ENCODE measurements at regions not wholly inside any gene's neighbourhood (a gene's known extent, or its start where the extent isn't known, plus 50 kb on each side); places are given as distances from the start of the nearest gene placed in this dataset.

DNA sequence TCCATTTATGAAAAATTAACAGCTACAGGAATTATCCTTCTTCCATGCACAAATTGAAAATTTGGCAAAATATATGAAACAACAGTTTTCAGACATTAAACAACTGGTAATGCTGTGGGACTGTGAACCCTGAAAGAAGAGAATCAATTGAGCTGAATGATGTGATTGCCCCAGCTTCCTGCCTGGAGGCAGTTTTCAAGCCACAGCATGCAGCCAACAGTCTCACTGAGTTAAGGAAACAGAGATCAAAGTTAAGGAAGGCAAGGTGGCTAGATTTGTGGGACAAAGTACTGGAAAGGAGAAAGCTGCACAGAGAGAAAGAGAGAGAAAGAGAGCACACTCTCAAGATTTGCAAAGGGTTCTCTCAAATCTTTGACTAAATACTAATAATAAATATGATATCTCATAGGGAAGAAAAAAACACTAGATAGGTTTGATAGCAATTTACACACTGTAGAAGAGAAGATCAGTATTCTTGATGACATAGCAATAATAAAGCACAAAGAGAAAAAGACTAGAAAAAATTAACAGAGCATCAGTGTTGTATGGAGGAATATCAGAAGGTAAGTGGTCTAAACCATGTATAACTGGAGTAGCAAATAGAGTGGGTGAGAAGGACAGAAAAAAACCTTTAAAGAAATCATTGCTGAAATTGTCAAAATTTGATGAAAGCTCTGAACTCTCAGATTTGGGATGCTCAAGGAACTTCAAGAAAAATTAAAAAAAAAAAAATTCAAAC, 70.1 kb upstream of the CNKSR3 start:
- H3K9me3 ChIP-seq, result no peaks in the 10 kb centered on the region
- no peak for ATAC-seq
- TF ChIP-seq CTCF (IDR thresholded peaks at IDR 0.05), result no peak
- no peak overlapping the region for H3K4me3 ChIP-seq
- intact Hi-C loops (cut with DNase I, micrococcal nuclease), result no loop called here
- DNase-seq, result no peak
- H3K4me1 ChIP-seq (ENCODE audit: low read depth), result peaks cover 4% of the 10 kb centered on the region
- no peaks in the 10 kb centered on the region for H3K36me3 ChIP-seq (ENCODE audit: low read depth)

DNA sequence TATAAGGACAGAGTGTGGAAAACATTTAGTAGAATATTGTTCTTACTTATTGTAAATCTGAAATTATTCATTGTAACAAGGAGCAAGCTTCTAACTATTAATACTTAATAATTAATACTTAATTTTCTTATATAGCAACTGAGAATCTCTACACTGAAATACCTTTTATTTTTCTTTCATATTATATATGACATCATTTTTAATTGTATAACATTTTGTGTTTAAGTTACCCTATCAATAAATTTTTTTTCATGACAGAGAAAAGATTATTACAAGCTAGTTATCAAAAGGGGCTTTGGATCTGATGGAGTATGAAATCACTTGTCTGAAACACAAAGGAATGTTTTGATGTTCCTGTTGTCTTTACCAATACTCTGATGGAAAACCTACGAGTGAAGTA, 72.2 kb upstream of the CNKSR3 start:
- intact Hi-C loops (cut with DNase I, micrococcal nuclease), result no loop called here
- no peak overlapping the region for H3K4me3 ChIP-seq
- ATAC-seq (no peak), DNase-seq (no peak)
- no peak for TF ChIP-seq CTCF (IDR thresholded peaks at IDR 0.05)
- no peaks in the 10 kb centered on the region for H3K36me3 ChIP-seq (ENCODE audit: low read depth)
- no peaks in the 10 kb centered on the region for H3K9me3 ChIP-seq
- H3K4me1 ChIP-seq (ENCODE audit: low read depth), result peaks cover 4% of the 10 kb centered on the region

DNA sequence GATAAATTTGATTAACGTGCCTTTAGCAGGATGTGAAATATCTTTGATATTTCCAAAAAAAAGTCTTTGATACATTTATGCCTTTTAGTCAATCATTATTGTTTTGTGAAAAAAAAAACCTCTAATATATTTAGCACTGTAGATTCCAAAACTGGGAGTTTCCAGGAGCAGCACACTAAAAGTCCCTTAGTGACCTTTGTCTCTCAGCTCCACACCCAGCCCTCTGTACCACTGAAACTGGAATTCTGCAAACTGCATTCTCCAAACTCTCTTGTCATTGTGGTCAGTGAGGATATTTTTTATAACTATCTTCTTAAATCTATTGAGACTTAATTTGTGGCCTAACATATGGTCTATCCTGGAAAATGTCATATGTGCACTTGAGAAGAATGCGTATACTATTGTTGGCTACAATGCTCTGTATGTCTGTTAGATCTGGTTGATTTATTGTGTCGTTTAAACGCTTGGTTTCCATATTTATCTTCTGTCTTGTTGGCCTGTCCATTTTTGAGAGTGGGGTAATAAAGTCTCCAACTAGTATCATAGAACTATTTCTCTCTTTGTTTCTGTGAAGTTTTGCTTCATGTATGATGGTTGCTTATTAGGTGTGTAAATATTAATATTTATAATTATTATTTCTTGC, 73.2 kb upstream of the CNKSR3 start:
- ATAC-seq (peak; percentile 76), DNase-seq (peak in 1 of 3 donors; percentile 32)
- Histone ChIP-seq H3K36me3 (ENCODE audit: low read depth) (no peaks in the 10 kb centered on the region), H3K4me1 (ENCODE audit: low read depth) (peaks cover 4% of the 10 kb centered on the region), H3K9me3 (no peaks in the 10 kb centered on the region), H3K4me3 (no peak overlapping the region)
- intact Hi-C loops (cut with DNase I, micrococcal nuclease), result no loop called here
- no peak for TF ChIP-seq CTCF (IDR thresholded peaks at IDR 0.05)

DNA sequence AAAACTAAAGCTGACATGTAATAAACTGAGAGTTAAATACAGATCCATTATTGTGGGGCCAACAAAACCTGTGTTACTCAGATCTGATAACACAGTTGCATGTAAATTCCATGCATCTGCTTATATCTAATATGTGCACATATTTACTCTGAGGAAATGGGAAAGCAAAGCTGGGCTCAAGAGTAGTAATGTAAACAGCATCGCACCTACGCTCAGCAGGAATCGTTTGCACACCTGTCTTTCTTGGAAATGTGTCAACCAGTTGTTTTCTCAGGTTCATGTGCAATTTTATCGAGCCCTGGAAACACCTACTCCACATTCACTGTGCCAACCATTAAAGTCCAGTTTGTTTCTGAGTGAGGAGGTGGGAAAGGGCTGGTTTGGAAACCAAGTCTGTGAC, 80.3 kb upstream of the CNKSR3 start:
- Histone ChIP-seq H3K4me3 (no peak overlapping the region), H3K36me3 (ENCODE audit: low read depth) (no peaks in the 10 kb centered on the region), H3K9me3 (no peaks in the 10 kb centered on the region), H3K4me1 (ENCODE audit: low read depth) (no peaks in the 10 kb centered on the region)
- TF ChIP-seq CTCF (IDR thresholded peaks at IDR 0.05), result no peak
- ATAC-seq, result peak; percentile 95
- intact Hi-C loops (cut with DNase I, micrococcal nuclease), result no loop called here
- peak in 1 of 3 donors; percentile 66 for DNase-seq

GRCh38 chr6:154591234-154591633, 80.7 kb upstream of the CNKSR3 start:
- DNase-seq, result no peak
- no peaks in the 10 kb centered on the region for H3K36me3 ChIP-seq (ENCODE audit: low read depth)
- H3K9me3 ChIP-seq, result no peaks in the 10 kb centered on the region
- peak; percentile 57 for ATAC-seq
- no peak for TF ChIP-seq CTCF (IDR thresholded peaks at IDR 0.05)
- intact Hi-C loops (cut with DNase I, micrococcal nuclease), result no loop called here
- H3K4me3 ChIP-seq, result no peak overlapping the region
- no peaks in the 10 kb centered on the region for H3K4me1 ChIP-seq (ENCODE audit: low read depth)

Measured in mucosa of descending colon (tissue), 3 donors.